WTC11 (cell line): ENCODE measurements at regions not wholly inside any gene's neighbourhood (a gene's known extent, or its start where the extent isn't known, plus 50 kb on each side); places are given as distances from the start of the nearest gene placed in this dataset.

Experiments
- ATF1 ChIP-seq: sonication (generic); formaldehyde crosslinking; IDR thresholded peaks from 2 replicates; pipeline ENCODE4 v1.8.1; 2023; ENCODE audit warnings: mild to moderate bottlenecking, moderate library complexity, missing genetic modification reagents
- ATF3 ChIP-seq: sonication (generic); formaldehyde crosslinking; conservative IDR thresholded peaks from 2 replicates; pipeline ENCODE4 v1.8.1; 2022; ENCODE audit warnings: mild to moderate bottlenecking, missing genetic modification reagents
- CREB1 ChIP-seq: sonication (generic); formaldehyde crosslinking; IDR thresholded peaks from 2 replicates; pipeline ENCODE4 v1.8.0; 2023; ENCODE audit warnings: mild to moderate bottlenecking, missing genetic modification reagents
- CTCF ChIP-seq: fragments of 200-600 bp; IDR thresholded peaks from 2 replicates; pipeline ENCODE4 v1.8.0; 2022; ENCODE audit warnings: antibody characterized with exemption
- E2F5 ChIP-seq: sonication (generic); formaldehyde crosslinking; IDR thresholded peaks from 2 replicates; pipeline ENCODE4 v1.8.1; 2022; ENCODE audit warnings: mild to moderate bottlenecking, moderate library complexity, missing genetic modification reagents
- FOXP1 ChIP-seq: sonication (generic); formaldehyde crosslinking; IDR thresholded peaks from 2 replicates; pipeline ENCODE4 v1.8.0; 2022; ENCODE audit warnings: missing genetic modification reagents, mild to moderate bottlenecking, moderate library complexity, borderline replicate concordance
- MAX ChIP-seq: sonication (generic); formaldehyde crosslinking; IDR thresholded peaks from 2 replicates; pipeline ENCODE4 v1.8.0; 2022; ENCODE audit warnings: mild to moderate bottlenecking, missing genetic modification reagents
- SMAD3 ChIP-seq: sonication (generic); formaldehyde crosslinking; IDR thresholded peaks from 2 replicates; pipeline ENCODE4 v1.8.0; 2022; ENCODE audit warnings: missing genetic modification reagents, mild to moderate bottlenecking, borderline replicate concordance
- STAT6 ChIP-seq: sonication (generic); formaldehyde crosslinking; conservative IDR thresholded peaks from 2 replicates; pipeline ENCODE4 v1.8.1; 2023; ENCODE audit warnings: mild to moderate bottlenecking, low read depth, missing genetic modification reagents, moderate library complexity
- ZMAT4 ChIP-seq: fragments of 250-450 bp; sonication (Bioruptor Pico); IDR thresholded peaks from 2 replicates; pipeline ENCODE4 v1.9.0; 2021; ENCODE audit warnings: mild to moderate bottlenecking

GRCh38 chr6:153800580-153801188 is 238.4 kb upstream of the OPRM1 start:
- no peak for TF ChIP-seq ZMAT4 (CRISPR knock-in tag)
- TF ChIP-seq STAT6 (CRISPR knock-in tag): no peak
- TF ChIP-seq CTCF: no peak
- TF ChIP-seq MAX (CRISPR knock-in tag): no peak
- TF ChIP-seq ATF1 (CRISPR knock-in tag): no peak
- no peak for TF ChIP-seq FOXP1 (CRISPR knock-in tag)
- TF ChIP-seq CREB1 (CRISPR knock-in tag): no peak
- TF ChIP-seq SMAD3: no peak
- no peak for TF ChIP-seq ATF3 (CRISPR knock-in tag)
- no peak for TF ChIP-seq E2F5 (CRISPR knock-in tag)
